Keratinocyte (primary cell): ENCODE measurements at regions not wholly inside any gene's neighbourhood (a gene's known extent, or its start where the extent isn't known, plus 50 kb on each side); places are given as distances from the start of the nearest gene placed in this dataset.

Experiments
- DNase-seq: peaks from one replicate; pipeline ENCODE4 v3.0.0-alpha.2; 2011; ENCODE audit warnings: low read depth, missing footprints, low spot score
- FAIRE-seq: peaks from 2 replicates; lab custom pipeline; 2011; peaks lifted over from hg19 to GRCh38; lab: Jason Lieb, UNC
- H2AFZ ChIP-seq: 2 replicates; pipeline ENCODE4 v1.6.0; 2012; ENCODE audit warnings: low read length, control low read depth, inconsistent platforms; ENCODE audit not compliant: control insufficient read depth
- H3K27ac ChIP-seq: 2 replicates; pipeline ENCODE4 v1.5.1; 2011; ENCODE audit warnings: low read length; ENCODE audit not compliant: control insufficient read depth, insufficient read depth
- H3K27me3 ChIP-seq: 3 replicates; pipeline ENCODE4 v1.6.0; 2011; ENCODE audit warnings: low read length; ENCODE audit not compliant: control insufficient read depth, insufficient read depth; ENCODE audit errors: extremely low read depth
- H3K36me3 ChIP-seq, 2 experiments: 2 replicates in 1 of 2; 3 replicates in 1 of 2; pipeline ENCODE4 v1.5.1; 2011; ENCODE audit warnings: low read length in 2 of 2, mild to moderate bottlenecking in 1 of 2; ENCODE audit not compliant: control insufficient read depth in 2 of 2, insufficient read depth in 2 of 2; ENCODE audit errors: extremely low read depth in 1 of 2
- H3K4me1 ChIP-seq: 3 replicates; pipeline ENCODE4 v1.5.1; 2011; ENCODE audit warnings: low read length; ENCODE audit not compliant: control insufficient read depth, insufficient read depth; ENCODE audit errors: extremely low read depth
- H3K4me2 ChIP-seq: 3 replicates; pipeline ENCODE4 v1.6.0; 2011; ENCODE audit warnings: low read depth, low read length; ENCODE audit not compliant: control insufficient read depth, insufficient read depth; ENCODE audit errors: extremely low read depth
- H3K4me3 ChIP-seq, 3 experiments: fragments of 200-600 bp in 1 of 3; sonication (generic) in 1 of 3; 2 replicates in 2 of 3; 3 replicates in 1 of 3; pipeline ENCODE4 v1.5.1; 2011 to 2016; ENCODE audit warnings: low read length in 3 of 3, mild to moderate bottlenecking in 3 of 3, control low read depth in 2 of 3, inconsistent platforms in 1 of 3, low read depth in 1 of 3, mixed read lengths in 1 of 3, mixed run types in 1 of 3, moderate library complexity in 1 of 3; ENCODE audit not compliant: control insufficient read depth in 2 of 3, insufficient read depth in 2 of 3; ENCODE audit errors: extremely low read depth in 1 of 3
- H3K79me2 ChIP-seq: 2 replicates; pipeline ENCODE4 v1.6.0; 2012; ENCODE audit warnings: low read length; ENCODE audit not compliant: control insufficient read depth, insufficient read depth
- H3K9ac ChIP-seq: 3 replicates; pipeline ENCODE4 v1.6.0; 2011; ENCODE audit warnings: low read length; ENCODE audit not compliant: control insufficient read depth, insufficient read depth; ENCODE audit errors: extremely low read depth
- H3K9me1 ChIP-seq: 3 replicates; pipeline ENCODE4 v1.6.0; 2011; ENCODE audit warnings: low read length; ENCODE audit not compliant: control insufficient read depth, insufficient read depth; ENCODE audit errors: extremely low read depth
- H3K9me3 ChIP-seq: 2 replicates; pipeline ENCODE4 v1.5.1; 2012; ENCODE audit warnings: low read depth, low read length; ENCODE audit not compliant: control insufficient read depth
- H4K20me1 ChIP-seq: 3 replicates; pipeline ENCODE4 v1.6.0; 2011; ENCODE audit warnings: low read length; ENCODE audit not compliant: control insufficient read depth, insufficient read depth; ENCODE audit errors: extremely low read depth
- EZH2 ChIP-seq: IDR thresholded peaks from one replicate; pipeline ENCODE4 v1.6.1; 2012; ENCODE audit warnings: inconsistent platforms, mild to moderate bottlenecking, low read length, moderate library complexity
- dilution Hi-C: fragments of 300-500 bp; cut with MboI; formaldehyde crosslinking; loops from one replicate; pipeline ENCODE4 v1.7.0; 2020; ENCODE audit warnings: low sequenced_read_pairs; ENCODE audit not compliant: extremely low pct_ligation_motif_present
- TF ChIP-seq, protein P1 (sequence below), 3 experiments: IDR thresholded peaks in 1 of 3; conservative IDR thresholded peaks in 1 of 3; optimal IDR thresholded peaks in 1 of 3; 2 replicates in 2 of 3; 3 replicates in 1 of 3; pipeline versions ENCODE3 to v1.5.1; 2011; ENCODE audit warnings: low read length in 3 of 3, mild to moderate bottlenecking in 3 of 3, moderate library complexity in 2 of 3, control low read depth in 1 of 3, inconsistent platforms in 1 of 3; ENCODE audit not compliant: insufficient read depth in 2 of 3; ENCODE audit errors: extremely low read depth in 1 of 3

DNA sequence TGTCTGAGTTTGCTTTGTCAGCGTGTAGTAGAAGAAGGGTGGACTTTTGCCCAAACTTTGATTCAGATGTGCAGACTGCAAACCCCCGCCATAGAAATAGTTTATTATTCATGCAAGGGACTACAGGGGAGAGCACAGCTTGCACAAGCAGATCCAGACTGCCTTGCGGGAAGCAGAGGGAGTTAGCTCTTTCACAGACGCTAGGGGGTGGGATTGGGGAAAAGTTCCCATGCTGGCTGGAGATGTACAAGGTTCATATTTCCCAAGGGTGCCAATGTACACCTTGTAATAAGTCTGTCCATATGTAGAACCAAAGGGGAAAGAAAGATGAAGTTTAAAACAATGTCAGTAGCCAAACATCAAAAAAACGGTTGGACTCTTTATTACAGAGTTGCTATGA is 749.7 kb upstream of the COX7C start:
- dilution Hi-C loops: no loop called here
- TF ChIP-seq, protein P1, sequence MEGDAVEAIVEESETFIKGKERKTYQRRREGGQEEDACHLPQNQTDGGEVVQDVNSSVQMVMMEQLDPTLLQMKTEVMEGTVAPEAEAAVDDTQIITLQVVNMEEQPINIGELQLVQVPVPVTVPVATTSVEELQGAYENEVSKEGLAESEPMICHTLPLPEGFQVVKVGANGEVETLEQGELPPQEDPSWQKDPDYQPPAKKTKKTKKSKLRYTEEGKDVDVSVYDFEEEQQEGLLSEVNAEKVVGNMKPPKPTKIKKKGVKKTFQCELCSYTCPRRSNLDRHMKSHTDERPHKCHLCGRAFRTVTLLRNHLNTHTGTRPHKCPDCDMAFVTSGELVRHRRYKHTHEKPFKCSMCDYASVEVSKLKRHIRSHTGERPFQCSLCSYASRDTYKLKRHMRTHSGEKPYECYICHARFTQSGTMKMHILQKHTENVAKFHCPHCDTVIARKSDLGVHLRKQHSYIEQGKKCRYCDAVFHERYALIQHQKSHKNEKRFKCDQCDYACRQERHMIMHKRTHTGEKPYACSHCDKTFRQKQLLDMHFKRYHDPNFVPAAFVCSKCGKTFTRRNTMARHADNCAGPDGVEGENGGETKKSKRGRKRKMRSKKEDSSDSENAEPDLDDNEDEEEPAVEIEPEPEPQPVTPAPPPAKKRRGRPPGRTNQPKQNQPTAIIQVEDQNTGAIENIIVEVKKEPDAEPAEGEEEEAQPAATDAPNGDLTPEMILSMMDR (optimal IDR thresholded peaks at IDR 0.05 in 1 of 3, IDR thresholded peaks at IDR 0.05 in 1 of 3, conservative IDR thresholded peaks at IDR 0.05 in 1 of 3; ENCODE audit: extremely low read depth in 1 of 3, insufficient read depth in 2 of 3, low read length in 3 of 3): no peak
- no peak for TF ChIP-seq EZH2
- FAIRE-seq: no peak

DNA sequence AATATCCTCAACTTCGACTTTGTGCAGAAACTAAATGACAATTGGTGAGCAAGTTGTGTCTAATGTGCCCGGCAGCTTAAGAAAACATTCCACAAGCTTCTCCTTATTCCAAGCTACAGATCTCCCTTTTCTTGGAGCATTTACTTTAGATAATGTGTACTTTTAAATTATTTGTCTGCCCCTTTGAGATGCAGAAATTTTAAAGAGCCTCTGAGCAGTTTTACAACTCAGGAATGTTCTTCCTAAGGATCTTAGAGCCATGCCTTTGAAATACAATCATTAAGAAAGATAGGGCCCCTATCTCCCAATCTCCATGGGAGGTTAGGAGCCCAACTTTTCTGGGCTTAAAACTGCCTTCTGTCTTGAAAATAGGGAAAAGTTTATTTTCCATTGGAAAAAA is 723.7 kb upstream of the COX7C start:
- Histone ChIP-seq H4K20me1 (no peaks in the 10 kb centered on the region), H3K4me2 (no peak overlapping the region), H3K79me2 (no peaks in the 10 kb centered on the region), H3K9me3 (no peaks in the 10 kb centered on the region), H2AFZ (no peak overlapping the region), H3K4me3 (no peak overlapping the region), H3K9me1 (no peaks in the 10 kb centered on the region), H3K4me1 (no peaks in the 10 kb centered on the region), H3K27me3 (no peaks in the 10 kb centered on the region), H3K27ac (no peak overlapping the region), H3K9ac (no peak overlapping the region), H3K36me3 (no peaks in the 10 kb centered on the region)
- no peak for TF ChIP-seq EZH2
- TF ChIP-seq, protein P1 (optimal IDR thresholded peaks at IDR 0.05 in 1 of 3, IDR thresholded peaks at IDR 0.05 in 1 of 3, conservative IDR thresholded peaks at IDR 0.05 in 1 of 3; ENCODE audit: extremely low read depth in 1 of 3, insufficient read depth in 2 of 3, low read length in 3 of 3): no peak
- FAIRE-seq (no peak), DNase-seq (no peak)
- dilution Hi-C loops: no loop called here

More for the DNA sequence above, 749.7 kb upstream of the COX7C start:
- no peak overlapping the region for H3K4me2 ChIP-seq
- no peaks in the 10 kb centered on the region for H4K20me1 ChIP-seq
- H3K4me1 ChIP-seq: no peaks in the 10 kb centered on the region
- H3K79me2 ChIP-seq: no peaks in the 10 kb centered on the region
- no peak overlapping the region for H2AFZ ChIP-seq
- H3K36me3 ChIP-seq: no peaks in the 10 kb centered on the region
- no peak overlapping the region for H3K9ac ChIP-seq
- H3K27ac ChIP-seq: no peak overlapping the region
- DNase-seq: no peak
- H3K4me3 ChIP-seq: no peak overlapping the region
- no peaks in the 10 kb centered on the region for H3K9me3 ChIP-seq
- no peaks in the 10 kb centered on the region for H3K27me3 ChIP-seq
- no peaks in the 10 kb centered on the region for H3K9me1 ChIP-seq
